NCI-H226 (cell line): ENCODE measurements at regions not wholly inside any gene's neighbourhood (a gene's known extent, or its start where the extent isn't known, plus 50 kb on each side); places are given as distances from the start of the nearest gene placed in this dataset.

ENCODE experiments used
- DNase-seq: peaks from one replicate; pipeline ENCODE4 v3.0.0-alpha.2; 2015

DNA sequence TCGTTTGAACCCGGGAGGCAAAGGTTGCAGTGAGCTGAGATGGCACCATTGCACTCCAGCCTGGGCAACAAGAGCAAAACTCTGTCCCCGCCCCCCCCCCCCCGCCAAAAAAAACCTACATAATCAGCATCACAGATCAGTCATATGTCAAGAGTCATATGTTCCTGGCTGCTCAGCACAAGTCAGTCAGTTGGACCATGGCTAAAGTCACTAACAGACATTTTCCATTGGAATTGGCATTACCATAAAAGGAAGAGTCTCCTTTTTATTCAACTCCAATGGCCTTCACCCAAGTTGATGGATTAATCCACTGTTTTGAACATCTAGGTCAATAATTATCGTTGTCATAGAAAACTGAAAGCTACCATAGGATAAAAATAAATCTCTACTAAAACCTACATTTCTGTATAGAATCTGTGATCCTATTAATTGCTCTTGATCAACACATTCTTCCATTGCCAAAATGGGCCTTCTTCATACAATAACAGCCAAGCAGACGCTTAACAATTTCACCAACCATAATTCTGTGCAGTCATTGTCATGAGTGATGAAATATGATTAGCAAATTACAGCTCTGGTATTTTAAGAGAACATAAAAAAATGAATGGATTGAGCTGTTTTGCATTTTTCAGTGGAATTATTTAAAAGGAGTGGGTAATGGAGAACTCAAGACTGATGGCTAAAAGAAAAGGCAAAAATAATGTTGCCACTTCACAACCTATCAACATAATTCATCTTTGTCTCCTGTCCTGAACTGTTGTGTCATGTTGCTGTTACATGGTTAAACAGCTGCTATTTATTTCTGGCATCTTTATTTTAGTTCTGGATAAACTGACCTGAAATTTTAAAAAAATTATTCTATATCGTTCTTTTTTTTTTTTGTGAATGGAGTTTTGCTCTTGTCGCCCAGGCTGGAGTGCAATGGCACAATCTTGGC lies 555.5 kb upstream of the JARID2 start:
- no peak for DNase-seq

DNA sequence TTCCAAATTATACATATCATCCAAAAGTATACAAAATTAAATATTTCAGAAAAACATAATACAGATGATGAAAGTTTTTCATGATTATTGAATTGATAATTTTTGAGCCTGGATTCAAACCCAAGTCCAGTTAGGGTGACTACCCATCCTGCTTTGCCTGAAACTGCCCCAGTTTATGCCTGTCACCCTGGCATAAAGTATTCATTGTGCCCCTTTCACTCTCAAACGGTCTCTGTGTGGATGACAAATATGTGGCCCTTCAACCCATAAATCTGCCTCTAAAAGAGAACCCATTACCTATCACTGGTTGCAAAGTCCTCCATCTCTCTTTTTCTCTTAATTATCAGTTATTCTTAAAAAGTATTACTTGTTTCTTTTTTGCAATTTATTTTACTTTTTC lies 553.7 kb upstream of the JARID2 start:
- no peak for DNase-seq

DNA sequence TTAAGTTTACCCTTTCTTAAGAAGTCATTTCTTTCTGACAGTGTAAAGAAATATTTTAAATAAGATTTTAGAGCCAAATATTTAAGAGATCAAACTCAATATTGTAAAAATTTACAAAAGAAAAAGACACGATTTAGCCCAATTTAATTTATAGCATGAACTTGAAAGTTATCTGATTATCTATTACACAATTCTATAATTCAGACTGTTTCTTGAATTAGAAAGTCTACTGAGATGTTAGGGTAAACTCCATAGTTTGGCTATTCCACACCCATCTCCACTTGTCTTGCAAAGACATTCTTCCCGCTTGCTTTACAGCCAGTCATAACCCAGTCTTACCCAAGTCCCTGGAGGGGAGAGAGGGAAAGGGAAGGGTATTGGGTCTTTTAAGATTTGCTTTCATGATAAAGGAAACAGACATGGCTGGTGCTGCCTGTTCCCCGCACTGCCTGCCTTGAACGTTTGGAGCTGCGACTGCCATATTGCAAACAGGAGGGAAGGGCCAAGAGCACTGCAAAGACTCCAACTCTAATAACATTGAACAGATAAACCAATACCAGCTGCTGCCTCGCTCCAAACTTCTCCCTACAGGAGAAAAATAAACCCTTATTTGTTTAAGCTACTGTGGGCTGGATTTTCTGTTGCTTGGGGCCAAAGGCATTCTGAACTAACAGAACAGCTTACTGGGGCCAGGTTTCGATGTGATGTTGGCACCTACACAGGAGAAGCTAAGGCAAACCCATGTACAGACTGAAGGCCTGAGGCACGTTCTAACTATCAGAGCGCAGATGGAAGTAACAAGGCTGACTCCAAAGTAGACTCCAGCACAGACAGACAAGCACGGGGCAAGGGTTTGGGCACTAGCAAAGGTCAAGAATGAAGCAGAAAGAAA lies 552.3 kb upstream of the JARID2 start:
- no peak for DNase-seq

- DNase-seq, result no peak
These were observed 551.6 kb upstream of the JARID2 start for GRCh38 chr6:14694308-14694707.

- no peak for DNase-seq
These were observed 550.3 kb upstream of the JARID2 start for GRCh38 chr6:14695579-14695978.

DNA sequence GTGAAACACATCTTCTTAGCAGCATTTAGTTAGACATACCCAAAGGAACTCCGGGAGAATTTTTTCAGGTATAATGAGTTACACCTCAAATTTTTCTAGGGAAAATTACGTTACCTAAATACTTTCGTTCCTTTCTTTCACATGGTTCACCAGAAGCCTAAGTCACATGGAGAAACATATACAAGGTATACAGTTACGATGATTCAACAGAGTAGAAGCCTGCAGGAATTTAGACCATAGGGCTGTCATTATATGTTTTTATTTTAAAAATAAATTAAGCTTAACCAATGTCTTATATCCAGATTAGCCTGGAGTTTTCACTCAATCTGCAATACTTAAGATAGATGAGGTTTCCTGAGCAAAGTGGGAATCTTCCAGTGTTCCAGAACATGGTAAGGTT lies 549.5 kb upstream of the JARID2 start:
- no peak for DNase-seq

DNA sequence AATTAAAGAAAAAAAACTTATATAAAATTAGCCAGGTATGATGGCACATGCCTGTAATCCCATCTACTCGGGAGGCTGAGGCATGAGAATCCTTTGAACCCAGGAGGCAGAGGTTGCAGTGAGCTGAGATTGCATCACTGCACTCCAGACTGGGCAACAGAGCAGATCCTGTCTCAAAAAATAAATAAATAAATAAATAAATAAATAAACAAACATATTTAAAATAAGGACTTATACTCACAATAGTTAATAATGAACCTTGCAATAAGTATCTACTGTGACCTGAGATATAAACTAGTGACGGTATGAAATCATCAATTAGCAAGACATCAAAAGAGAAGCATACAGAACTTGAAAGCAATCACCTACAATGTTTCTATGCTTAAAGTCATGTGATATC lies 548.4 kb upstream of the JARID2 start:
- no peak for DNase-seq

GRCh38 chr6:14699803-14700601 lies 545.9 kb upstream of the JARID2 start:
- DNase-seq, result no peak

- DNase-seq, result no peak
These were observed 543.9 kb upstream of the JARID2 start for GRCh38 chr6:14701946-14702345.

- no peak for DNase-seq
These were observed 543.2 kb upstream of the JARID2 start for GRCh38 chr6:14702678-14703077.

DNA sequence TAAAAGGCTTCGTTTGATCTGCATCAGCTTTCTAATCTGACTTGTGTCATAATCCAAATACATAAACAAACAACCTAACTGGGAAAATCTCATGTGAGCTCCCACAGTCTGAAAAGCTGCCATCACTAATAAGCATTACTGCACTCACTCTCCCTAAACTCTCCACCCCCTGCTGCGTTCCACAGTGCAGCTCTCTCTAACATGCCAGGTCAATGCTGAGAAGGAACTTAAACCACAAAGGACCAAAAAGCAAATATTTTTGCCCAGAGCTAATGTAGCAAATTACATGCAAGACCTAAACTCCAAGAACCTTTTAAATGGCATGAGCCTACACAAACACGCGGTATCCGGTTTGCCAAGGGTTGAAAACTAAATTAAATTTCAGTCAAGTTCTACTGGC lies 542.3 kb upstream of the JARID2 start:
- DNase-seq, result no peak

DNA sequence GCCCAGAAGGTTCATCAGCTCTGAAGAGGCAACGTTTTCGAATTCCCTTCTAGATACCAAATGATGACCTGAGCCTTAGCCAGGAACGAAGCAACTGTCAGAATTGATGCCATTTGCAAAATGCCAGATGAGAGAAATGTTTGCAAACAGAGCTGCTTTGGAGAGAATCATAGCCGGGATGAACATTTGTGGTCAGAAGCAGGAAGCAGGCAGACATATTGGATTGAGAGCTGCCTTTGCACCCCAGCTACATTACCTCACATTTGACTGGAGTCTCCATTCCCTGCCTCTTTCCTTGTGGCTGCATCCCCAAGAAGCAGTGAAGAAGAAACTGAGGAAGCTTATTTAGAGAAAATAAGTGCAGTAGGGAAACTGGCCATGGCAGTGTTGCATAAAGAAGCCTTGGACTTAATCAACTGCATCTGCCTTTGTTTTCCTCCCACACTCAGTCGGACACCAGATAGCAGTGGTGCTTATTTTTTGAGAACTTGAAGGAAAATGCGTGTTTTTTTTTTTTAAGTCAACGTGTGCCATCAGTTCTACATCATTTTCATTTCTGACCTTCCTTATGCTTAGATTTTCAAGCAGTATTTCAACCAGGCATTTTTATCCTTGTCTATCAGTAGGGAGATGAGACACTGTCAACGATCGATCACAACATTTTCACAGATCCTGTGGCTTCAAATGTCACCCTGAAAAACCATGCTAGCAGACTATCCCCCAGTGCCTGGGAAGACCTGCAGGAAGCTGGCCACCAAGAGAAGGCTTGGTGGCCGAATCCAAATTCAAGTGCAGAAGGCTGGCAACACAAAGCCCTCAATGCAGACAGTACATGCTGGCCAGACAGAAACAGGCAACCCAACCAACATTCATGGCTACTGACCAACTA lies 541.2 kb upstream of the JARID2 start:
- no peak for DNase-seq

GRCh38 chr6:14705841-14706377 lies 540.0 kb upstream of the JARID2 start:
- DNase-seq, result no peak

- DNase-seq, result peak; percentile 84
These were observed 539.4 kb upstream of the JARID2 start for GRCh38 chr6:14706378-14706929.

DNA sequence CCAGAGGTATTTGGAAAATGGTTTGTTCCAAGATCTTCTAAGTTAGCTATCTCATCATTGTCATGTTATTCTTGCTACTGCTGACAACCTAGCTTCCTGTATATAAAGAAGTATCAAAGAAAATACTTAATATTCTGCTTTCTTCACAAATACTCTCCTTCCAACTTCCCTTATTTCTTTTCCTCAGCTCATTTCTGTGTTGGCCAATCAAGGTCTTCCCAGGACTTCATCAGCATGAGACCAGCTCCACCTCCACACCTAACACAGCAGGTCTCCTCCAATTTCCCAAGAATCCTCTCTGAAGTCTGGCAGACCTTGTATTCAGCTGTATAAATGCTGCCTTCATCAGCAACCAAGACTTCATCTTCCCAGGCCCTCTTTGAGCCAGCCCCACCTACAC lies 538.6 kb upstream of the JARID2 start:
- no peak for DNase-seq

GRCh38 chr6:14707971-14708465 lies 537.9 kb upstream of the JARID2 start:
- no peak for DNase-seq

DNA sequence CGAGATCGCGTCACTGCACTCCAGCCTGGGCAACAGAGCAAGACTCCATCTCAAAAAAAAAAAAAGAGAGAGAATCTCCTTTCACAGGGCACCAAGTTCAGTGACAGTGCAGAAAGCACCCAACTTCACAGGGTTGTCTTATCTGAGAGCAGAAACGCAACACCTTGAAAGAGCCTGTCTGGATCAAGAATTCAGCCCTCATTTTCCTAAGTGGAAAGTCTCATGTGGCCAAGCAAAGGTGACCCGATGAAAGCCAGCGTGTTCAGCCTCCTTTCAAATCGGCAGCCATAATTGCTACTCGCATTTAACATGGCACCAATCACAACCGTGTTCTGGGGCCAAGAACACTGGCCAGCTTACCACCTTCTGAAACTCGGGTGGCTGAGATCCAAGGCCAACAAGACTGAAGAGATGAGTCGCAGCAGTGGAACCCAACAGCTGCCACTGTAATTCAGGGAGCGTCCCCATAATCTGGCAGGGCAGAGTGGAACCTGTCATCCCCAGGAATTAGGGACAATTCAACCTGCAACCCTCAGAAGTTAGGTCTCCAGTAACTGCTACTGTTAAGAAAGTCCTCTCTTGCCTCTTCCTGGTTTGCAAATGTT lies 536.7 kb upstream of the JARID2 start:
- no peak for DNase-seq

- no peak for DNase-seq
These were observed 536.0 kb upstream of the JARID2 start for GRCh38 chr6:14709900-14710299.

DNA sequence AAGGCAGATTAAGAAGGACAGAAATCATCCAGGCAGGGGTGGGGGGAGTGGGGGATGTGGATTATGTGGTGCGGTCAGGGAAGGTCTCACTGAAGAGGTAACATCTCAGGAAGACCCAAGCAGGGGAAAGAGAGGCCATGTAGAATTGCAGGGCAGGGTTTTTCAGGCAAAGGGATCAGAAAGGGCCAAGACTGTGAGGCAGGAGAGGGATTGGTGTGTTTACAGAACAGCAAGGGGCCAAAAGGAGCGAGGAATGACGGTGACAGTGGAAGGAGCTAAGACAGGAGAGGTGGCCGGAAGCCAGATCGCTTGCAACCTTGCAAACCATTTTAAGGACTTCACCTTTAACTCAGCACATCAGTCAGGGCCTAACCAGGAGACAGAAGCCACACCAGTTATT lies 535.4 kb upstream of the JARID2 start:
- DNase-seq, result no peak

DNA sequence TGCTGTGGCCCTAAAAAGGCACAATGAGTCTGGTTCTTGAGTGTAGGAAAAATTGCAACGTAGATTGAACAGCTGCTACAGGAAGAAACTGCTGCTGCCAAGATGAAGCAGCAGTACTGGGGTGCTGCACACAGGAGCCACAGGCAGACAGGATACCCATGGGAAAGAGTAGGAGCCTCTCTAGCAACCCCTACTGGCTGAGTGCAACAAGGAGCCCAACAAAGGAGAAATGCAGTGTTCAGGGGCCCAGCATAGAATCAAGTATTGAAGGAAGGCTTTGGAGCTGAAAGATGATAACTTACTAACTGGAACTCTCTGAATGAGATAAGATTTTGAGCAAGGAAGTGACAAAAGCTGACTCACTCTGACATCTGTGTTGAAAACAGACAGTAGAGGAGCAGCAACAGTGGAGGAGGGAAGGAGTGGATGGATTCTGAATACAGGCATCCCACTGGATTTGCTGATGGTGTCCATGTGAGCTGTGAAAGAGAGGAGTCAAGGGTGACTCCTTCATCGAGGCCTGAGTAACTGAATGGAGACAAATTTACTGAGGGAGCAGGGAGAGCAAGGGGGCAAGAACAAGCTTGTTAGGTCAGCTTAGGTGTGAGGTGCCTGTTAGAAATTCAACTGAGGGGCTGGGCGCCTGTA lies 534.7 kb upstream of the JARID2 start:
- DNase-seq, result peak; percentile 87
